RPMI8226 (cell line): ENCODE measurements at regions not wholly inside any gene's neighbourhood (a gene's known extent, or its start where the extent isn't known, plus 50 kb on each side); places are given as distances from the start of the nearest gene placed in this dataset.
A peak's percentile ranks its signal among the peaks of the same experiment; 100 is the strongest.

Experiments used
- DNase-seq: peaks from one replicate; pipeline ENCODE4 v3.0.0-alpha.2; 2015

DNA sequence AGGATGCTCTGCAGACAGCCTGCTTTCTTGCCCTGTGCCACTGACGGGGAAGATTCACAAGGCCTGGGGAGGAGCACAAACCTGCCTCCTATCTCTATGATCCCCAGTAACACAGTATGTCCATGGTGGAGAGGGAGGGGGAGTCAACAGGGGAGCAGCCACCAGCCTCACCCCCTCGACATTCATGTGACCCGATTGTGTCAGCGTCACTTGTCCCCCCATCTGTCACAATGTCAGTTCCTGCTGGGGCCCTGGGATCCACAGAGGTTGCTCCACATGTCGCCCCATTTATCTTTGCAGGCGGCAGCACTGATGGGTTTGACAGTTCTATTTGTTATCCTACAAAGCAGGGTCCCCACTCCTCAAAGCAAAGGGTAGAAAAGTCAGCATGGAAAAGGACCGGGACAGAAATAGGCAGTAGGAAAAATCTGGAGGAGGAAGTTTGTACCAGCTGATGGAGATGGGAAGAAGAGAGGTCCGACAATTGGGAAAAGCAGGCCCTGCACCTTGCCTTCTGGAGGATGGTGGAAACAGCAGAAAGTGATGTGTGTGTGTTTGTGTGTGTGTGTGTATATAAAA lies 130.9 kb downstream of the SEC16B start:
- no peak for DNase-seq

- no peak for DNase-seq
These were observed 136.2 kb downstream of the SEC16B start for GRCh38 chr1:177833631-177834030.

DNA sequence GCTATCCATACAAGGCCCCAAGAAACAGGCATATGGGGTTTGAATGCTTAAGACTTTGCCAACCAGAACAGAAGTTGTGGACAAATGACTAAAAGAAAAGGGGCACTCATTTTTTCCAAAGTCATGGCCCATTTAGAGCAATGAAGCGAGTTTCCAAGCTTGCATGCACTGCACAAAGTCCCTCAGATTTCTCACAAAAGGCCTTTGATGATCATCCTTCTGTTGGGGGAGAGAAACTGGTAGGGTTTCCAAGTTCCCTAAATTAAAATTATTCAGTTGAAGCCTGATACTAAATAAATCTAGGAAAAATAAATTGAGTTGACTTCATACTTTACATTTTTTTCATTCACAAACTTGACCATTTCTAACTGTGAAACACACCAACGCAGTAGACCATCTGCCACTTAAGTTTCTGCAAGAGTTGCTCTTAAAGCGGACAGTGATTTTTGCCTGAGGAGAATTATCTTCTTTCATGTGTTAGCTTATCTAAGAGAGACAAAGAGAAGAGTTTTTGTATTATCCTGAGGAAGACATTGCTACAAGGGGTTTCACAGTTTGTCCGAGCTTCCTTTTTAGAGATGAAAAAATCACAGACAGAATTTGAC lies 139.2 kb downstream of the SEC16B start:
- DNase-seq: no peak

GRCh38 chr1:177825276-177825901 lies 144.5 kb downstream of the SEC16B start:
- DNase-seq: peak; percentile 47

- peak; percentile 90 for DNase-seq
These were observed 145.3 kb downstream of the SEC16B start for GRCh38 chr1:177824508-177824982.

DNA sequence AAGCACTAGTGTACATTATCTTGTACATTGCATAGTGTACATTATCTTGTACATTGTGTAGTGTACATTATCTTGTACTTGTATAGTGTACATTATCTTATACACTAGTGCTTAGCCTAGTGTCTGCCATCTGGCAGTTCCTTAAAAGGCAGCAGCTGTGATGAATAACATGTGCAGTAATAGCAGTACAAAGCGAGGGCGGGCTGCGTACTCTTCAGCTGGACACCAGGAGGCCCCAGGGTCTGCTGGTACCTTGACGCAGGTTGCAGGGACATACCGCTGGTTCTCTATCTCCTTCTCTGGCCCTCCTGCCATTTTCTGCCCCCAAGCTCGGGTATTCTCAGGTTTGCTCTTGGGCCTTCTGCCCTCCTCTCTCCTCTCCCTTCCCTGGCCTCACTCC lies 149.6 kb downstream of the SEC16B start:
- DNase-seq: no peak

GRCh38 chr1:177817937-177818875 lies 151.7 kb downstream of the SEC16B start:
- peak; percentile 69 for DNase-seq

GRCh38 chr1:177812650-177813049 lies 157.2 kb downstream of the SEC16B start:
- DNase-seq: no peak

DNA sequence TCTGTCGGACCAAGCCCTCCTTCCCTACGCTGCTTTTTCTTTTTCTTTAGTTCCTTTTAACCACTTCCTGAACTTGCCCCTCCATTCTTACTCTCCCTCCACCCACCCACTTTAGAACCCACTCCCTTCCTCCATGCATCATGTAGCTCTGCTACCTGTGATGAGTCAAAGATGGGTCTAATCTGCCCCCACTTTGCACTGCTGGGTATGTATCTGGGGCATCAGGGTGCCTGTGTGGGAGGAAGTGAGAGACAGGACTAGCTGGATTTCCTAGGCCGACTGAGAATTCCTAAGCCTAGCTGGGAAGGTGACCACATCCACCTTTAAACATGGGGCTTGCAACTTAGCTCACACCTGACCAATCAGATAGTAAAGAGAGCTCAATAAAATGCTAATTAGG lies 157.7 kb downstream of the SEC16B start:
- DNase-seq: no peak

DNA sequence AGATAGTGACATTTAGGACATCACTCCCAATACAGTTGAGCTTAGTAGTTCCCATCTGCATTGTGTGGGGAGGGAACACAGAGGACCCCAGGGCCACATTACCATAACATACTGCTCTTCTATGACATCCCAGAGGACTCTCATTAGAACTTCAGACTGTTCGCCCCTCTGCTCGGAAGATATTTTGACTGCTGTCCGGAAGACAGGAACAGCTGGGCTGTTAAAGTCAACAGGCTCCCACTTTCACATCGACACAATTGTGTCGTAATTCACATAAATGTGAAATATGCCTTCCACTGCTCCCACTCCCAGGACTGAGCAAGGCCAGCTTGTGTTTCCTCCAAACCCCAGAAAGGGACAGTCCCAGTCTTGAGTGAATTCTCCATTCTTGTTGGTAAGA lies 158.4 kb downstream of the SEC16B start:
- DNase-seq: no peak

DNA sequence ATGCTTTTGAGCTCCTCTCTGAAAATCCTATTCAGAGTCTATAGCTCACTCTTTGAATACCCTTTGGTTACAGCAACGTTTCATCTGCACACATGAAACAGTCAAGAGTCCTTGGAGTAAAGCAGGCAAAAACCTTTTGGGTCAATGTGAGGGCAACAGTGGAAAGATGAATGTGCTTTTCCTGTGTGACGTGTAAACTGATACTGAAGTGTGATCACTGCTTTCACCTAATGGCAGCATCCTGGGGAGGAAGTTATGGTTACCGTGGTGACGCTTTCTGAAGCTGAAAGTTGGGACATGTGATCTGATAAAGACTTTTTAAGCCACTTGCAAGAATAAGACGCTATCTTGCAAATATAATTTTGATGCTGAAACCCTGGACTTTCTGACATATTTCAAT lies 160.0 kb downstream of the SEC16B start:
- peak; percentile 47 for DNase-seq

- no peak for DNase-seq
These were observed 167.6 kb downstream of the SEC16B start for GRCh38 chr1:177802304-177802703.

DNA sequence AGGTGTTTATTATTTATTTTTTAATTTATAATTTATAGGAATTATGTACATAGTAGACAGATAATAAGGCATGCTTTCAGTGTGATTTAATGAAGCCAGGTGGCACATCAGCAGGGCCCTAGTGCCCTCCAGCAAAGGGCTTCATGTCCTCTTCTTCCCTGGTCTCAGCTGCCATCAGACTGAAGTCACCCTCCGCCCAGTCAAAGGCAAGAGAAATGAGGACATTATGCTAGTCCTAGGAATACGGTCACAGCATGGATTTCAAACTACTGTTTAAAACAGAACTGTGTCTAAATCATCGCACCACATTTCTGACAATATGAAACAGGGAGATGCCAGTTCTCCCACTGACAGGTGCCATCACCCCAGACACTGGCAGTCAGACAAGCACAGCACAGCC lies 168.1 kb downstream of the SEC16B start:
- no peak for DNase-seq

GRCh38 chr1:177800400-177801088 lies 169.3 kb downstream of the SEC16B start:
- peak; percentile 66 for DNase-seq

- DNase-seq: no peak
These were observed 170.1 kb downstream of the SEC16B start for GRCh38 chr1:177799746-177800145.

- DNase-seq: peak; percentile 55
These were observed 171.2 kb downstream of the SEC16B start for GRCh38 chr1:177798614-177799013.

DNA sequence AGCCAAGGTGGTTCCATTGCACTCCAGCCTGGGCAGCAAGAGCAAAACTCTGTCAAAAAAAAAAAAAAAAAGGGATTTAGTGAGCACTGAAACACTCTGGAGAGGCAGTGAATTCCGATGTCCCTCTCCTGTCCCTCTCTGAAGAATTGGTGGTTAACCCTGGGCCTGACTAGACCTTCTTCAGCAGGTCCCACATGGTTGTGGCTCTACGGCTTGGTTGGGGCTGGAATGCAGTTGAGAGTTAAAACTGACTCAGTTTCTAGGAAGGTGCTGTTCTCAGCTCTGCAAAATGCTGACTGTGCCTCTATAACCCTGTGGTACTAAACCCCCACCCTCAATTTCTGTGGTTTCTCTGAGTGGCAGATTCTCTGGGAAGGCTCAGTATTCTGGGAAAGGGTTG lies 173.3 kb downstream of the SEC16B start:
- DNase-seq: no peak

DNA sequence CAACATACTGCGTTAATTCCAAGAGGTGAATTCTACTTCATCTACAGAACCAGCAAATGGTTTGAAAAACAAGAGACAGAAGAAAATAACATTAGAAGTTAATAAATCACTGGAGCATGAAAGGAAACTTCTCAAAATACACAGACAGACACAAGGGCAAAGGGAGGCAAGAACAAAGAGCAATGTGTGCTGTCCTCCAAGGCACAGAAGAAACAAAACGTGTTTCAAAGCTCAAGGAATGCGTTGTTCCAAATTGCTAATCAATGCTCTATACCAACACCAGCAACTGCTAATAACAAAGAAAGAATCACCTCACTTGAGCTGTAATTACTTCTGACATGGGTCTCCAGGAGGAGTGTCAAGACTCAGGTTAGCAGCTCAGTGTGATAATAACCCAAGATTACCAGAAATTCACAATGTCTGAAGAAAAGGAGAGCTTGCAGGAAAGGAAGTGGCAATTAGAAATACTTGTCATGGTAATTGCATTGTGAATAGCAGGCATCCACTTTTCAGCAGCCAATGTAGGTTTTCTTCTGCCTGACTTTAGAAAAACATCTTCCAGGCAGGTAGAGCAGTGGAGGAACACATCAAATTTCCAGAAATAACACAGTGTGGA lies 175.4 kb downstream of the SEC16B start:
- no peak for DNase-seq

DNA sequence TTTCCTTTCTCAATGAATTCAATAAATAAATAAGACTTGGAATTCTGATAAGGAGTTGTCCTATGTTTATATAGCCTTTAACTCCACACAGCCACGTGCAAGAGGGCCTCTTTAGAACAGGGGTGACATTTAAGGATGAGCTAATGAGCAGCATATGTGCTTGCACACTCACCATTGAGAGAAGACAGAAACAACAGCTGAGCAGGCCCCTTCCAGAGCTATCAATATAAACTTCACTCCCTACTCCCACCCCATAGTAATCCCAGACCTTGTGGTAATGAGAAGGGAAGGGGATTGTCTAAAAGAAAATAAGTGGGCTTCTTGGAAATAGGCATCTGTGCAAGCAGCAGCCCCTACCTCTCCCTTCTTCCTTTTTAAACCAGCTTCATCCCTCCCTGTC lies 176.0 kb downstream of the SEC16B start:
- DNase-seq: no peak

DNA sequence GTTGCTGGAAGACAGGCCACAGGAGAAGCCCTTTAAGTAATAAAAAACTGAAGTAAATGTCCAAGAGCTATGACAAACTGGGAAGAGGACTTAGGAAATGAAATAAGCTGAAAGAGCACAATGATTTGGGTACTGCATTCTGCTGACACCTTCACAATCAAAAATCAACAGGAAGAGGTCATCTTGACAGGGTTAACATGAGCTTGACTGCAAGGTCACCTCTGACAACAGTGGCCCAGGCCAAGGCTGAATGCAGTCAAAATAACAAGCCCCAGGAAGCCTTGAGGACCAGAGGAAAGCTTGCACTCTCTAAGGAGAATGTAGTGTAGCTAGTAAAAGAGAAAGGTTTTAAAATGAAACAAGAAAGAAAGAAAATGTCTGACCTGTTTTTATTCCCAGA lies 179.3 kb downstream of the SEC16B start:
- peak; percentile 51 for DNase-seq

GRCh38 chr1:177789956-177790355 lies 179.9 kb downstream of the SEC16B start:
- DNase-seq: no peak

- DNase-seq: no peak
These were observed 183.6 kb downstream of the SEC16B start for GRCh38 chr1:177786176-177786745.
